GM12872 (cell line): ENCODE measurements at regions not wholly inside any gene's neighbourhood (a gene's known extent, or its start where the extent isn't known, plus 50 kb on each side); places are given as distances from the start of the nearest gene placed in this dataset.

Source experiments
- CTCF ChIP-seq: IDR thresholded peaks from 3 replicates; pipeline ENCODE4 v1.5.1; 2011; ENCODE audit warnings: low read depth, mild to moderate bottlenecking, low read length, moderate library complexity; ENCODE audit not compliant: insufficient read depth

DNA sequence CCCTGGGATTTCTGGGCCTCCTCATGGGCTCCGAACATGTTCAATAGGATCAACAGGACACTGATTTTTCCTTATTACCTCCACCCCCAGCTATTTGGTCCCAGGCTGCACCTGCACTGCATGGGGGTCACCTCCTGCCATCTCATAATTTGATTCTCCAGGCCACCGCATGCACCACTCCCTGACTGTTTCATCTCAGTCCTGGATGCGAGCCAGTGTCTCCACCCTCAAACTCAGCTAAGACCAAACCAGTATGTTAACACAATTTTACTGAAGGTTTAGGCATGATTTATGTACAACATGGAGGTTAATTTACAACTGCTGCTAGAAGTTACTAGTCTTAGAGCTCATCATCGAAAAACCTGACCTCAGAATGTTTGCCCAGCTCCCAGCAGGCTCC, 249.5 kb downstream of the UACA start:
- no peak for TF ChIP-seq CTCF

- peak; percentile 97 for TF ChIP-seq CTCF
Observed at GRCh38 chr15:70512772-70513362, 250.5 kb downstream of the UACA start.

- TF ChIP-seq CTCF, result no peak
Observed at GRCh38 chr15:70510433-70510832, 252.9 kb downstream of the UACA start.

DNA sequence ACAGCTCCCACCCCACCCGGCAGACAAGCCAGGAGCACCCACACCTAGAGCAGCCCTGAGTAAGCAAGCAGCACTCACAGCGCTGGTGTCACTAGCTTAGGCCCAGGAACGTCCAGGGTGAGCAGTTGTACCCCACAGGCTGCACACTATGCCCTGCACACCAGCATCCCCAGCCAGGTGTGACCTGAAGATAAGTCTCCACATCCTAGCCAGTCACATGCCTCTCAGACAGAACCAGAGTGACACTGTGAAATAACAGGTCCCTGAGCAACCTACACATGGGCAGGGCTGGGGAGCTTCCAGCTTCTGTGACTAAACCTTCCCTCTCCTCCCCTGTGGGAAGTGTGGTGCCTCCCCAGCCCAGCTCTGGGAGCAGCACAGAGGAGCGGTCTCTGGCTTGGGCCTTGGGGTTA, 253.6 kb downstream of the UACA start:
- no peak for TF ChIP-seq CTCF

DNA sequence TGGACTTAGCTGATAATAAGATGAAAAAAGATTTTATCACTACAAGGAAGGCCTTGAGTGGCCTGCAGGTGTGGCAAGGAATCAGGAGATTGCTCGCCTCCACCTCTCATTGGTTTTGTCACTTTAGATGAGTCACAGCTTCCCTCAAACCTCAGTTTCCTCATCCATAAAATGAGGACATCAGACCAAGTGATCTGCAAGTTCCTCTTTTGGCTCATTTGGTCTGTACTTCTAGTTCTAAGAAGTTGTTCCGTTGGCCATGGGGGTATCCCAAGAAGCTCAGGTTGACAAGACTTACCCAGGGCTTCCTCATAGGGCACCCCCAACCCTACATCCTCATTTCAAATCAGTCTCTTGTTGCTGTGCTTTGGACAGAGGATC, 254.1 kb downstream of the UACA start:
- no peak for TF ChIP-seq CTCF

DNA sequence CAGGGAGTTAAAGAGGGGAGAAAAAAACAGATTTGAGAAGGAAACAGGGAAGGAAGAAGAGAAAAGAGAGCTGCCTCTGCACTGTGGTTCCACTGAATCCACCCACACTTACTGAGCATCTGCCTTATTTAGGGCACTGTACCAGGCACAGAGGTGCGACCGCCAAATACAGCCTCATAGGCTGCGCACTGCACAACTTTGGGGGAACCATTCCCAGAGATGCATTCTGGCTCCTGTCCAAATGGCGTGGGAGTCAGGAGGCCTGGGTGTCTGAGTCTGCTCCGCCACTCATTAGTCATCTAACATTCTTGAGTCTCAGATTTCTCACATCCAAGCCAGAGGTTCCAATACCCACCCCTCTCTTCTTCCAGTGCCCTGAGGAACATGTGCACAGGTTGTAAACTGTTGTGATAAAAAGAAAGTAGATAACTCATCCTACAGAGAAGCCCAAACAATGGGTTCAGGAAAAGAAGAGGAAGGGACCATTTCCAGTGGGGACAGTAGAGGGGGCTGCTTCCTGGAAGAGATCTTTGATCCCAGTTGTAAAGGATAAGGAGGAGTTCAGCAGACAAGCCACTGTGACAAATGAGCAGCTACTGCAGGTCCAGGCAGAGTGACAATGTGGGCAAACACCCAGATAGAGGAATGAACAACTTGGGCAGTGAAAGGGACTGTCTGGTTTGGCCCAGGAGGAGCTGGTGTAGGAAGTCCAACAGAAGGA, 254.6 kb downstream of the UACA start:
- no peak for TF ChIP-seq CTCF

GRCh38 chr15:70507772-70508371, 255.5 kb downstream of the UACA start:
- no peak for TF ChIP-seq CTCF
